NB4 (cell line): ENCODE measurements at regions not wholly inside any gene's neighbourhood (a gene's known extent, or its start where the extent isn't known, plus 50 kb on each side); places are given as distances from the start of the nearest gene placed in this dataset.

Experiments
- DNase-seq: peaks from one replicate; pipeline ENCODE4 v3.0.0; 2010; ENCODE audit warnings: low read depth
- H3K4me3 ChIP-seq: one replicate; pipeline ENCODE4 v1.5.1; 2011; ENCODE audit warnings: mild to moderate bottlenecking, low read depth, low read length, moderate library complexity
- CTCF ChIP-seq: IDR thresholded peaks from one replicate; pipeline ENCODE4 v1.5.1; 2012; ENCODE audit warnings: low read depth, low read length
- MAX ChIP-seq: IDR thresholded peaks from 2 replicates; pipeline ENCODE4 v1.6.1; 2011; ENCODE audit warnings: low read depth, low read length
- MYC ChIP-seq: IDR thresholded peaks from 2 replicates; pipeline ENCODE4 v1.6.1; 2011; ENCODE audit warnings: low read depth, low read length
- POLR2A ChIP-seq: IDR thresholded peaks from 2 replicates; pipeline ENCODE4 v1.6.1; 2011; ENCODE audit warnings: mild to moderate bottlenecking; ENCODE audit not compliant: insufficient read length; ENCODE audit errors: extremely low read depth

- no peak for DNase-seq
- no peak overlapping the region for H3K4me3 ChIP-seq
- TF ChIP-seq POLR2A (no peak), MYC (no peak), MAX (no peak), CTCF (no peak)
These were observed 141.9 kb upstream of the PRSS1 start for GRCh38 chr7:142607351-142607750.

GRCh38 chr7:142606081-142606480 is 143.2 kb upstream of the PRSS1 start:
- no peak for TF ChIP-seq CTCF
- no peak for TF ChIP-seq MAX
- TF ChIP-seq POLR2A: no peak
- TF ChIP-seq MYC: no peak
- no peak for DNase-seq
- H3K4me3 ChIP-seq: no peak overlapping the region

- DNase-seq: no peak
- no peak overlapping the region for H3K4me3 ChIP-seq
- no peak for TF ChIP-seq CTCF
- no peak for TF ChIP-seq MYC
- no peak for TF ChIP-seq POLR2A
- no peak for TF ChIP-seq MAX
These were observed 144.6 kb upstream of the PRSS1 start for GRCh38 chr7:142604671-142605070.

GRCh38 chr7:142603870-142604448 is 145.3 kb upstream of the PRSS1 start:
- peak; percentile 75 for DNase-seq
- no peak overlapping the region for H3K4me3 ChIP-seq
- TF ChIP-seq MYC (peak; percentile 19; the same call in 1 of the 2 replicates), CTCF (peak; percentile 86), POLR2A (no peak), MAX (no peak)

GRCh38 chr7:142602756-142603155 is 146.5 kb upstream of the PRSS1 start:
- TF ChIP-seq CTCF (no peak), POLR2A (no peak), MAX (no peak), MYC (no peak)
- peak; percentile 11 for DNase-seq

GRCh38 chr7:142602183-142602582 is 147.1 kb upstream of the PRSS1 start:
- DNase-seq: no peak
- H3K4me3 ChIP-seq: no peak overlapping the region
- no peak for TF ChIP-seq MAX
- no peak for TF ChIP-seq POLR2A
- no peak for TF ChIP-seq CTCF

More at GRCh38 chr7:142602756-142603155, 146.5 kb upstream of the PRSS1 start:
- H3K4me3 ChIP-seq: no peak overlapping the region
